HEK293 (cell line): ENCODE measurements at regions not wholly inside any gene's neighbourhood (a gene's known extent, or its start where the extent isn't known, plus 50 kb on each side); places are given as distances from the start of the nearest gene placed in this dataset.

Source experiments
- CTCF ChIP-seq: fragments of 450-650 bp; formaldehyde crosslinking; IDR thresholded peaks from 2 replicates; pipeline ENCODE4 v1.5.1; 2016; ENCODE audit warnings: missing biosample characterization, missing genetic modification characterization
- TCF7L2 ChIP-seq: IDR thresholded peaks from 2 replicates; pipeline ENCODE4 v1.6.1; 2011; ENCODE audit warnings: low read depth, mild to moderate bottlenecking, inconsistent platforms, low read length, moderate library complexity, borderline replicate concordance
- ZNF280D ChIP-seq: fragments of 450-650 bp; formaldehyde crosslinking; IDR thresholded peaks from 2 replicates; pipeline ENCODE4 v1.5.1; 2016; ENCODE audit warnings: missing biosample characterization, missing genetic modification characterization
- ZNF660 ChIP-seq: fragments of 450-650 bp; IDR thresholded peaks from 2 replicates; pipeline ENCODE4 v1.5.1; 2018; ENCODE audit warnings: missing biosample characterization, mild to moderate bottlenecking, missing genetic modification characterization
- ZNF776 ChIP-seq: fragments of 450-650 bp; formaldehyde crosslinking; IDR thresholded peaks from 2 replicates; pipeline ENCODE4 v1.5.0; 2017; ENCODE audit warnings: missing biosample characterization, missing genetic modification characterization, borderline replicate concordance

- no peak for TF ChIP-seq CTCF (tag by site-specific recombination)
- TF ChIP-seq ZNF280D (tag by site-specific recombination), result no peak
- no peak for TF ChIP-seq TCF7L2
- no peak for TF ChIP-seq ZNF660 (tag by site-specific recombination)
- no peak for TF ChIP-seq ZNF776 (tag by site-specific recombination)
These were observed 102.4 kb upstream of the TMEM132C start for GRCh38 chr12:128164533-128164932.
